ENCODE measurements at regions not wholly inside any gene's neighbourhood (a gene's known extent, or its start where the extent isn't known, plus 50 kb on each side); places are given as distances from the start of the nearest gene placed in this dataset.
"Not testable (repeated sequence)": the region's sequence is repeated elsewhere in the genome, so short reads cannot be mapped to it uniquely, and the experiment has no call there.

DNA sequence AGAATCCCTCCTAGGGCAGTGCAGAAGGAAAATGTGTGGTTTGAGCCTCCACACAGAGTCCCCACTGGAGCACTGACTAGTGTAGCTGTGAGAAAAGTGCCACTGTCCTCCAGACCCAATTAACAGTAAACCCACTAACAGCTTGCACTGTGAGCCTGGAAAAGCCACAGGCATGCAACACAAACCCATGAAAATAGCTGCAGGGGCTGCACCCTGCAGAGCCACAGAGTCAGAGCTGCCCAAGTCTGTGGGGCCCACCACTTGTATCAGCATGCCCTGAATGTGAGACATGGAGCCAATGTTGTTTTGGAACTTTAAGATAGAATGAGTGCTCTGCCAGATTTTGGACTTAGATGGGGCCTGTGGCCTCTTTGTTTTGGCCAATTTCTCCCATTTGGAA, 119.8 kb upstream of the CDH9 start:
- Histone ChIP-seq H3K27me3 (ENCODE audit: insufficient read depth, low read length) (no peaks in the 10 kb centered on the region), H3K4me3 (ENCODE audit: low read length) (no peak overlapping the region), H3K4me1 (ENCODE audit: insufficient read depth, low read length) (no peaks in the 10 kb centered on the region), H3K9me3 (ENCODE audit: low read length) (peaks cover 5% of the 10 kb centered on the region), H3K36me3 (ENCODE audit: insufficient read depth, low read length) (no peaks in the 10 kb centered on the region), H2AFZ (ENCODE audit: low read depth, low read length) (no peak overlapping the region)

- Histone ChIP-seq H2AFZ (ENCODE audit: low read depth, low read length) (no peak overlapping the region), H3K4me1 (ENCODE audit: insufficient read depth, low read length) (no peaks in the 10 kb centered on the region), H3K4me3 (ENCODE audit: low read length) (no peak overlapping the region), H3K27me3 (ENCODE audit: insufficient read depth, low read length) (no peaks in the 10 kb centered on the region), H3K9me3 (ENCODE audit: low read length) (no peaks in the 10 kb centered on the region), H3K36me3 (ENCODE audit: insufficient read depth, low read length) (no peaks in the 10 kb centered on the region)
These were observed 106.1 kb upstream of the CDH9 start for GRCh38 chr5:27144456-27144855.

- H3K36me3 ChIP-seq (ENCODE audit: insufficient read depth, low read length): no peaks in the 10 kb centered on the region
- H3K4me3 ChIP-seq (ENCODE audit: low read length): no peak overlapping the region
- no peaks in the 10 kb centered on the region for H3K9me3 ChIP-seq (ENCODE audit: low read length)
- no peaks in the 10 kb centered on the region for H3K4me1 ChIP-seq (ENCODE audit: insufficient read depth, low read length)
- no peaks in the 10 kb centered on the region for H3K27me3 ChIP-seq (ENCODE audit: insufficient read depth, low read length)
- H2AFZ ChIP-seq (ENCODE audit: low read depth, low read length): no peak overlapping the region
These were observed 102.4 kb upstream of the CDH9 start for GRCh38 chr5:27140831-27141230.

DNA sequence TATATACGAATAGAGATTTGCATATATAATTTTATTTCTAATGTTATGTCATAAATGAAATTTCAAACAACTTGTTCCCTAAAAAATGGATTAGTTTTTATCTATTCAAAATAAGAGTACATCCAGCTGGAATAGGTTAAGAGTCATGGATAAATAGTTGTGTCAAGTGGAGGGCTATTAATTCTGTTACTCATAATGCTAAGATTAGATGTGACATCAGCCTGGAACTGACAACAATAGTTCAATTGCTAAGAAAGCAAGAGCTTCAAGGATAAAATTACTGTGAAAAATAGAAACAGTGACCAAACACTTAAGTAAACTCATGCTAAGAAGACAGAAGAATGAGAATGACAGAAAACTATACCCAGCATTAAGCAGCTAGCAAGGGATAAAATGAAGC, 92.2 kb upstream of the CDH9 start:
- no peaks in the 10 kb centered on the region for H3K4me1 ChIP-seq (ENCODE audit: insufficient read depth, low read length)
- H3K9me3 ChIP-seq (ENCODE audit: low read length): no peaks in the 10 kb centered on the region
- no peak overlapping the region for H3K4me3 ChIP-seq (ENCODE audit: low read length)
- H3K27me3 ChIP-seq (ENCODE audit: insufficient read depth, low read length): no peaks in the 10 kb centered on the region
- H3K36me3 ChIP-seq (ENCODE audit: insufficient read depth, low read length): no peaks in the 10 kb centered on the region
- H2AFZ ChIP-seq (ENCODE audit: low read depth, low read length): no peak overlapping the region

- Histone ChIP-seq H3K4me3 (ENCODE audit: low read length) (no peak overlapping the region), H3K4me1 (ENCODE audit: insufficient read depth, low read length) (no peaks in the 10 kb centered on the region), H3K36me3 (ENCODE audit: insufficient read depth, low read length) (no peaks in the 10 kb centered on the region), H2AFZ (ENCODE audit: low read depth, low read length) (no peak overlapping the region), H3K9me3 (ENCODE audit: low read length) (no peaks in the 10 kb centered on the region), H3K27me3 (ENCODE audit: insufficient read depth, low read length) (no peaks in the 10 kb centered on the region)
These were observed 91.5 kb upstream of the CDH9 start for GRCh38 chr5:27129926-27130325.

DNA sequence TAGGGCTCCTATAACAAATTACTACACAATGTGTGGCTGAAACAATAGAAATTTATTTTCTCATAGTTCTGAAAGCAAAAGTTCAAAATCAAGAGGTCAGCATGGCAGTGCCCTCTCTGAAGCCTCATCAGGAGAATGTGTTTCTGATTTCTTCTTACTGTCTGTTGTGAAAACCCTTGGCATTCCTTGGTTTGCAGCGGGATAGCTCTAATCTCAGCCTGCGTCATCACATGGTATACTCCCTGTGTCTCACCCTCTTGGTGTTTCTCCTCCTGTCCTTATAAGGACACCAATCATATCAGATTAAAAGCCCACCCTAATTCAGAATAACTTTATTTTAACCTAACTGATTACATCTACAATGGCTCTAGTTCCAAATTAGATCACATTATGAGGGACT, 87.5 kb upstream of the CDH9 start:
- no peaks in the 10 kb centered on the region for H3K4me1 ChIP-seq (ENCODE audit: insufficient read depth, low read length)
- no peaks in the 10 kb centered on the region for H3K9me3 ChIP-seq (ENCODE audit: low read length)
- no peaks in the 10 kb centered on the region for H3K36me3 ChIP-seq (ENCODE audit: insufficient read depth, low read length)
- H3K4me3 ChIP-seq (ENCODE audit: low read length): no peak overlapping the region
- no peak overlapping the region for H2AFZ ChIP-seq (ENCODE audit: low read depth, low read length)
- H3K27me3 ChIP-seq (ENCODE audit: insufficient read depth, low read length): no peaks in the 10 kb centered on the region

DNA sequence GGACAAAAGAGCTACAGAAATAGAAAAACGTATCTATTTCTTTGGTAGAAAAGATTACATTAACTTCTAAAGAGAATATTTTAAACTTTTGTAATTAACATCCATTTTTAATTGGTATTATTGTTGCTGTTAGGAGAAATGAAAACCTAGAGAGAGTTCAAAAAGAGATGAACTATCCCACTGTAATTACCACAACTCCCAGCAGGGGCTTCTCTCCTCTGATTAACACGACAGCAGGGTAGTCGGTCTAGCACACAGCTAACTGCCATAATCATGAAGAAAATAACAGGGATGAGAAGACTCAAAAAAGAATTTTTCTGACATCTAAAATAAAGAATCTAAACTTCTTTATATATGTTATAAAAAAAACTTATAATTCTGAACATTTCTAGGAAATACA, 86.2 kb upstream of the CDH9 start:
- Histone ChIP-seq H2AFZ (ENCODE audit: low read depth, low read length) (no peak overlapping the region), H3K36me3 (ENCODE audit: insufficient read depth, low read length) (no peaks in the 10 kb centered on the region), H3K27me3 (ENCODE audit: insufficient read depth, low read length) (no peaks in the 10 kb centered on the region), H3K9me3 (ENCODE audit: low read length) (no peaks in the 10 kb centered on the region), H3K4me1 (ENCODE audit: insufficient read depth, low read length) (no peaks in the 10 kb centered on the region), H3K4me3 (ENCODE audit: low read length) (no peak overlapping the region)

- not testable (repeated sequence) for H3K9me3 ChIP-seq (ENCODE audit: low read length); H2AFZ ChIP-seq (ENCODE audit: low read depth, low read length); H3K4me1 ChIP-seq (ENCODE audit: insufficient read depth, low read length); H3K36me3 ChIP-seq (ENCODE audit: insufficient read depth, low read length); H3K4me3 ChIP-seq (ENCODE audit: low read length); H3K27me3 ChIP-seq (ENCODE audit: insufficient read depth, low read length)
These were observed 81.4 kb upstream of the CDH9 start for GRCh38 chr5:27119736-27120321.

GRCh38 chr5:27103486-27103885, 65.1 kb upstream of the CDH9 start:
- H3K36me3 ChIP-seq (ENCODE audit: insufficient read depth, low read length): no peaks in the 10 kb centered on the region
- H3K4me1 ChIP-seq (ENCODE audit: insufficient read depth, low read length): peaks cover 4% of the 10 kb centered on the region
- H3K27me3 ChIP-seq (ENCODE audit: insufficient read depth, low read length): no peaks in the 10 kb centered on the region
- peaks cover 2% of the 10 kb centered on the region for H3K9me3 ChIP-seq (ENCODE audit: low read length)
- peak overlapping the region; percentile 7 for H2AFZ ChIP-seq (ENCODE audit: low read depth, low read length)
- H3K4me3 ChIP-seq (ENCODE audit: low read length): no peak overlapping the region

DNA sequence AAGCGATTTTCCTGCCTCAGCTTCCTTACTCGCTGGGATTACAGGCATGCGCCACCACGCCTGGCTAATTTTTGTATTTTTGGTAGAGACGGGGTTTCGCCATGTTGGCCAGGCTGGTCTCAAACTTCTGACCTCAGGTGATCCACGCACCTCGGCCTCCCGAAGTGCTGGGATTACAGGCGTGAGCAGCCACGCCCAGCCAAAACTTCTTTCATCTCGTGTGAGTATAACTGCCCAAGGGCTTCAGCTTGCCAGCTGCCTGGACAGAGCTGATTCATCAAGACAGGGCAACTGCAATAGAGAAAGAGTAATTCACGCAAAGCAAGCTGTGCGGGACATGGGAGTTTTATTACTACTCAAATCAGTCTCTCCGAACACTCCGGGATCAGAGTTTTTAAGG, 57.4 kb upstream of the CDH9 start:
- H3K36me3 ChIP-seq (ENCODE audit: insufficient read depth, low read length); H3K27me3 ChIP-seq (ENCODE audit: insufficient read depth, low read length); H2AFZ ChIP-seq (ENCODE audit: low read depth, low read length); H3K4me1 ChIP-seq (ENCODE audit: insufficient read depth, low read length); H3K4me3 ChIP-seq (ENCODE audit: low read length); H3K9me3 ChIP-seq (ENCODE audit: low read length): not testable (repeated sequence)

- H3K4me1 ChIP-seq (ENCODE audit: insufficient read depth, low read length): peaks cover 4% of the 10 kb centered on the region
- no peaks in the 10 kb centered on the region for H3K36me3 ChIP-seq (ENCODE audit: insufficient read depth, low read length)
- no peak overlapping the region for H3K4me3 ChIP-seq (ENCODE audit: low read length)
- H2AFZ ChIP-seq (ENCODE audit: low read depth, low read length): no peak overlapping the region
- no peaks in the 10 kb centered on the region for H3K27me3 ChIP-seq (ENCODE audit: insufficient read depth, low read length)
- H3K9me3 ChIP-seq (ENCODE audit: low read length): no peaks in the 10 kb centered on the region
These were observed 54.9 kb upstream of the CDH9 start for GRCh38 chr5:27093279-27093678.

DNA sequence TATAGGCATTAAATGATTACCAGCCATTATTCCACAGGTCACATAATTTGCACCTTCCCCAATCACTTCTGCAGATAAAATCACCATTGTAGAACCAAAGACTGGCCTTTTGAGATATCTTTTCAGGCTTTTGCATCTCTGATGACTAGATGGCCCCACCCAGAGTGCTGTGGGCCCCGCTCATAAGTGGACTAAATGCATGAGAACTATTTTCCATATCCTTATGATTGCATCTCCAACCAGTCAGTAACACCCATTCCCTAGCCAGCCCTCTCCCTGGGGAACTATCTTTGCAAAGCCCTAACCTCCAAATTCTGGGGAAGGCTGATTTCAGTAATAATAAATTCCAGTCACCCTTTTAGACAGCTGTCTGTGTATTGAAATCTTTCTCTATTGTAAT, 53.5 kb upstream of the CDH9 start:
- Histone ChIP-seq H3K27me3 (ENCODE audit: insufficient read depth, low read length) (no peaks in the 10 kb centered on the region), H2AFZ (ENCODE audit: low read depth, low read length) (no peak overlapping the region), H3K36me3 (ENCODE audit: insufficient read depth, low read length) (no peaks in the 10 kb centered on the region), H3K4me1 (ENCODE audit: insufficient read depth, low read length) (peaks cover 15% of the 10 kb centered on the region), H3K9me3 (ENCODE audit: low read length) (no peaks in the 10 kb centered on the region), H3K4me3 (ENCODE audit: low read length) (no peak overlapping the region)

DNA sequence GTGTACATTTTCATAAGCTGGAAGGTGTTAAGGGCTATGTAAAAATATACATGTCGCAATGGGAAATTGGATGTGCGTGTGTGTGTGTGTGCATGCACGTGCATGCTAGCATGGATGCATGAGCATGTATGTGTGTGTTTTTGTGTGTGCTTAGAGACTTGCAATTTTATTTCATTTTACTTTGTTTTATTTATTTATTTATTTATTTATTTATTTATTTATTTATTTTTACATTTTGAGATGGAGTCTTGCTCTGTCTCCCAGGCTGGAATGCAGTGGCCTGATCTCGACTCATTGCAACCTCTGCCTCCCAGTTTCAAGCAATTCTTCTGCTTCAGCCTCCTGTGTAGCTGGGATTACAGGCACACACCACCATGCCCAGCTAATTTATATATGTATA, 50.4 kb upstream of the CDH9 start:
- peaks cover 21% of the 10 kb centered on the region for H3K4me1 ChIP-seq (ENCODE audit: insufficient read depth, low read length)
- H3K36me3 ChIP-seq (ENCODE audit: insufficient read depth, low read length); H2AFZ ChIP-seq (ENCODE audit: low read depth, low read length); H3K4me3 ChIP-seq (ENCODE audit: low read length); H3K27me3 ChIP-seq (ENCODE audit: insufficient read depth, low read length); H3K9me3 ChIP-seq (ENCODE audit: low read length): not testable (repeated sequence)

Data from neuron (in vitro differentiated cells).